HG03095 (cell line): ENCODE measurements at regions not wholly inside any gene's neighbourhood (a gene's known extent, or its start where the extent isn't known, plus 50 kb on each side); places are given as distances from the start of the nearest gene placed in this dataset.
"Not testable (repeated sequence)": the region's sequence is repeated elsewhere in the genome, so short reads cannot be mapped to it uniquely, and the experiment has no call there.

ENCODE experiments used
- ATAC-seq: cut with Tn5 transposase; IDR thresholded peaks from one replicate; pipeline ENCODE4 v1.9.1; 2021; ENCODE audit warnings: moderate library complexity; ENCODE audit not compliant: unreplicated experiment

DNA sequence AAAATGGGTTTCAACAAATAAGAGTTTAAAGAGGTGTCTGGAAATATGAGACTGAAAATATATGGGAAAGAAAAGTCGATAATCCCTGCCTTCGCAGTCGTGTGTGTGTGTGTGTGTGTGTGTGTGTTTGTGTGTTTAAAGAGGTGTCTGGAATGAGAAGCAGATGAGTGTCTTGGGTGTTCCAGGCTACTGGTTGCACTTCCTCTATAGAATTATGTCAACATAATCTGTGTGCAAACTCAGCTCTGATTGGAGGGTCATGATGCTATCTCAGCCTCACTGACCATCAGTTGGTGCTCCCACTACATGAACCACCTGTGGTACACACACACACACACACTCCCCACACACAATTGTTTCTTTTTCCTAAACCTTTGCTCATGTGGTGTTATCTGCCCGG lies 347.3 kb downstream of the NPIPA8 start:
- no peak for ATAC-seq

DNA sequence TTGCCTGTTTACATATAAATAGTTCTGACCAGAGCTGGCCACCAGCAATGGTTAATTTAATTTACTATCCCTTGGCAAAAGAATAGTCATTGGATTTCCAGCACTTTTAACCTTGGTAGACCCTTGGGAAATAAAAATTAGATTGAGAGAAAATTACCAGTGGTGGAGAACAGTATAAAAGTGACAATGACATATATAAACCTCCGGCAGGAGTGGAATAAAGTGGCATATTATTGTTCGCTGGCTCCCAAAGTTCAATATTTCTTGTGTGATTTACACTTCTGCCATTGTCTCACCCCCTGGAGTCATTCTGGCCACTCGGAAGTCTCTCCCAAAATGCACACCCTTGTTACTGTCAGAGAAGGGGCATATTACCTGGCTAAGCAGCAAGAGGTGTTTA lies 347.7 kb downstream of the NPIPA8 start:
- ATAC-seq = no peak

DNA sequence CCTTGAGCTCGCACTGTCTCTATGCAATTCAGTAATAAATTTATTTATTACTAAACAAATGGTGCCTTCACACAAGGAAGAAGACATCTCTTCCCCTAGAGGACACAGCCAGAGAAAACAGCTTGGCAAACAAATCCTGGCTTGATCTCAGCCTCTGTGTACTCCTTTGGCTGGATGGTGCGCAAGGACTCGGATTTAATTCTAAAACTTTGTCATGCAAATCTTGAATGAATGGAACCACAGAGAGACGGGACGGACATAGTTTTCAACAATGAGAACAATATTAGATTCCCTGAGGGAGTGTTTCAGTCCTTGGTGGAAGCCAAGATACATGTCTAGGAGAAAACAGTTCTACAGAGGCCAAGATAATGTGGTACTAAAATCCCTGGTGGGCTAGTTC lies 349.5 kb downstream of the NPIPA8 start:
- no peak for ATAC-seq

DNA sequence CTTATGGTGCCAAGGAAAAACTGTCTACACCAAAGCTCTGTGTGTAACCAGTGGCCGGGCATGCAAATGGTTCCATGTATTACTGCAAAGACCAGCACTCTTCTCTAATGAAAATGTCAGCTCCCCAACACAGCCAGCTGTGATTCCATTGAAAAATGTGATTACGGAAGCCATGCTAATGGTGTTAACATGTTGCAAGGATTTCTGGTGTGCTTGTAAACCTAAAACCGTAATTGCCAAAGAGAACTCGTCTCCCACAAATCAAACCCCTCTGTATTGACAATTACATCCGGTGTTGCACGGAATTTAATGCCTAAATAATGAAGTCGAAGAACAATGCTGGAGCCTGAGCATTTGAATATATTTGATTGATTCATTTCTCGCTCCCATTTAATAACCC lies 351.7 kb downstream of the NPIPA8 start:
- ATAC-seq = no peak

DNA sequence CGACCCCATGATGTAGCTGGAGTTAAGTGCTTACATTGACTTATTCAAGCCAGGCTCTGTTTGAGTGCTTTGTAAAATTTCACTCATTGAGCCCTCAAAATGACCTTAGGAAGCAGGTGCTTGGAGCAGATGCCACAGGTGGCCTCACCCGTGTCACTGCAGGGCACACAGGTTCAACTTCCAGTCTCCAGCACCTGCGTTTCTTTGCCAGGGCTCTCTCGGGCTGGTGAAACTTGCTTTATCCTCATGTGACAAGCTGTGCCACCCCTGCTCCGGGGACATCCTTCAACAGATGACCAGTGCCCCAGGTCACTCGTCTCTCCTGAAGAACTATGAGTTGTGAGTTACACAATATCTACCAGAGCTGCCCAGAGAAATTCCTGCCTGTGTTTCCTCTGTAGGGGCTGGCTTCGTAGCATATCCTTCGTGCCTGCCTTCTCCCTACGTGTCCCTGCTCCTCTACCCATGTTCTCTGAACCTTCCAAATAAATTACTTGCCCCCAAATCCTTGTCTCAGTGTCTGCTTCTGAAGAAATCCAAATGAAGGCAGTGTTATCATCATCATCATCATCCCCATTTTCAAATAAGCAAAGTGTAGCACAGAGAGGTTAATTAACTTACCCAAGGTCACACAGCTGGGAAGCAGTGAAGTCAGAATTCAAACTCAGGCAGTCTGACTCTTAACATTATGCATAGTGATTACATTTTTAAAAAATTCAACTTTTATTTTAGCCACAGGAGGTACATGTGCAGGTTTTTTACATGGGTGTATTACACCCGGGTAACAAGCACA lies 352.5 kb downstream of the NPIPA8 start:
- no peak for ATAC-seq

DNA sequence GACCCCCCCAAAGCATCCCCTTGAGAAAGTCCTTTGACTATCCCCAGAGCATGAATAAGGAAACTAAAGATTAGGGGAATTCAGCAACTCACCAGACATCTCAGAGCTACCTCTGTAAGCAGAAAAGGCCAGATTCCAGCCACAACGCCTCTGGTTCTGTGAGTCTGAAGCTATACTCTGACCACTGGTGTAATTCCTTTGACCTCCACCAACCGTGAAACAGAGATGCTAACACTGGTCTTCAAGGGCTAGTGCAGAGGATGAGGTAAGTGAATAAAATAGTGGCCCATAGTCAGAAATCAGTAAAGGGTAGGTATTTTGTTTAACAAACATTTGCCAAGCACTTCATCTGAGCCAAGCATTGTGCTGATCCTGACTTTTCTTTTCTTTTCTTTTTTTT lies 353.4 kb downstream of the NPIPA8 start:
- ATAC-seq = no peak

DNA sequence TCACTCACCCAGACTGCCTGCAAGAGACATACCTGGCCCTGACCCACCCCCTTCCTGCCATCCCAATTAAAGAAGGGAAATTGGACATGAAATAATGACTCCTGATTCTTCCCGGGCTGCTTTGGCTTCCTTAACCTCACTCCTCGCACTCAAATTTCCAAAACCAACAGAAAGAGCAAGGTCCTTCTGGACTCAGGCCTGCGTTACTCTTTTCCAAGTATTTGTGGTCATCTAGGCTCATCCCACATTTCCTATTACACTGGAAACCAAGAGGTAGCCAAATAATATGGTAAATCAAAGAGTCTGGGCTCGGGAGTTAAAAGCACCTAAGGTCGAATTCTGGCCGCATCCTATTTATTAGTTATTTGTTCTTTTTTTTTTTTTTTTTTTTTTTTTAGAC lies 359.3 kb downstream of the NPIPA8 start:
- ATAC-seq = no peak

DNA sequence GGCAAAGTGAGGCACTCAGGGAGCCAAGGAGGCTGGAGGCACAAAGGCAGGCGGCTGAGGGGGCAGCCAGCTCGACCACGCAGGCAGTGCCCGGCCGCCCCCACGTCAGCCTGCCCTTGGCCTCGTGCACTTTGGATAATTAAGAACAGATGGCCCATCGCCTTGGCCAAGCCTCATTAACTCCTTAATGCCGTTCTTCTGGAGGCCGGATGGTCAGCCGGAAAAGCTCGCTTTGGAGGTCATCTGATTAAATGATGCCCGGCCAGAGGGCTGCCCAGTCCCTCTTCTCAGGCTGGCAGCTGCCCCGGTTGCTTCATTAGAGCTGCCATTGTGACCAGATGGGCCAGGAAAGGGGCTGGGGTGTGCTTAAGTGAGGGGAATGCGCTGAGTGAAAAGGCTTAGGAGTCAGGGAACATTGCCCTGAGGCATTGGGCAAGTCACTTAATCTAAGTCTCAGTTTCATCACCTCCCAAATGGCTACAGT lies 364.0 kb downstream of the NPIPA8 start:
- no peak for ATAC-seq

DNA sequence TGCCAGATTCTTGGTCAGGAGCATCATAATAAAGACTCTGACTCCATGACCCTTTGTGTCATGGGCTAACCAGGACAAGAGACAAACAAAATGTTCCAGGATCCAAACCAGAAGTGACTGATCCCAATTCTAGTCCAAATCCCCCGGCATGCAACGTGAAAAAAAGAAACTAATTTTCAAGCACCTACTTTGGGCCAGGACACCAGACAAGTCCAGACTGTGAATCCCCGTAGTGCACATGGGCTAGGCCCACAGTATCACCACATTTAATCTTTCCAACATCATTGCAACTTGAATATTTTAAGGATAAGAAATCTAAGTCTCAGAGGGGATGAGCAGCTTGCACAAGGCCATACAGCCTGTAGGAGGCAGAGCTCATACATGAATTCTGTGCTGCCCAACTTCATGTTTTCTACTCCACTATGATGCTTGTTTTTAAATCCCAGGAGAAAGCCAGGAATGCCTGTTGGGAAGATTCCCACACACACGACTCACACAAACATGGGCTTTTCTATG lies 365.7 kb downstream of the NPIPA8 start:
- no peak for ATAC-seq

DNA sequence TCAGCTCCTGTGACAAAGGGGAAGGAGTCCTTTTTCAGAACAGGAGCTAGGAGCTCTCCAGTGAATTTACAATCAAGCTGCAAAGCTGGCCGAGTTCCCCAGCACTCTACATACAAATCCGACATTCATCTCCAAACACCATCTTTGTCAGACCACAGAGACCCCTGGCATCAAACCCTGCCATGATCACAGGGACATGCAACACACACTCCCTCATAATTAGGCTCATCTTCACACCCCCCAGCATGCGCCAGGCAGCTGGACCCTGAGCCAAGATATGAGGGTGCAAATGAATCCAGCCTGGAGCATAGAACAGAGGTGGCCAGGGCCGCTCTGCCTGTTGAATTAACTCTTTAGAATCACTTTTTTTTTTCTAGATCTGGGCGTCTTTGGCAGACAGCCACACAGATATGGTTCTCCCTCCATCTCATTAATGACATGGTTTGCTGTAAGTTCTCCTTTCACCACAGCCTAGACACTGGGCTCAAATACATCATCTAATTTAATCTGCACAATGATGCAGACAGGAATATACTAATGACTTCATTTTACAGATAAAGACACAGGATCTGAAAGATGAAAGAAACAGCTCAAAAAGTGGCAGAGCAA lies 366.3 kb downstream of the NPIPA8 start:
- no peak for ATAC-seq

DNA sequence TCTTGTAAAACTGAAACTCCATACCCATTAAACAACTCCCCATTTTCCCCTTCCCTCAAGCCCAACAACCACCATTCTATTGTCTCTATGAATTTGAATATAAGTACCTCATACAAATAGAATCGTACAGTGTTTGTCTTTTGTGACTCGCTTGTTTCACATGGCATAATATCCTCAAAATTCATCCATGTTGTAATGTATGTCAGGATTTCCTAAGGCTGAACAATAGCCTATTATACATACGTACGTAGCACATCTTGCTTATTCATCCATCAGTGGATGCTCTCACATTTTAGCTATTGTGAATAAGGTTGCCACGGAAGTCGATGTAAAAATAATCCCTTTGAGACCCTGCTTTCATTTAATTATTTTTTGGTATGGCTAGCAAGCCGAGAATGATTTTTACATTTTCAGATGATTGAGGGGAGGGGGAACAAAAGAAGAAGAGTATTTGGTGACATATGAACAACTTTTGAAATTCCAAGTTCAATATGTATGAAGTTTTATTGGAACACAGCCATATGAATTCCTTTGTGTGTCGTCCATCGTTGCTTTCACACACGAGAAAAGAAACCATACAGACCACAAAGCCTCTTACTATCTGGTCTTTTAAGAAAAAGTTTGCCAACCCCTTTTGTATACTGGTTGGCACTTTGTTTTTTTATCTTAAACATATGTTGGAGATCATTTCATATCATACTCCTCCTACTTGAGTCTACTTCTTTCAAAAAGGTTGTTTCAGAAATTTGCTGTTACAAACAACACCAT lies 371.2 kb downstream of the NPIPA8 start:
- no peak for ATAC-seq

DNA sequence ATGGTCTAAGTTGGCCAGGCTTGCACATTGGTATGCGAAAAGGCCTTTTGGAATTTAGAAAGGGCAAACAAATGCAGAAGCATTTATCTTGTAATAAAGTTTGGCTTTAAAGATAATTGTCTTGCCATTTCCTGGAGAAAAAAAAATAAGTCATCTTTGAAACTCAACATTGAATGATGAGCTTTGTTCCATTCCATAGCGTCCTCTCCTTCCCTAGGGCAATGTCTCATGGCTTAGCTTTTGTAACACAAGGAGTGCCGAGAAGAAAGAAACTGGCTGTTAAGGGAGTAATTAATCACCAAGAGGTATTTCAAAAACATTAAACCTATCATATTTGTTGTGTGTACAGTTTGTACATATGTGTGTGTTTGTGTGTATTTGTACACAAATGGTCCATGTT lies 372.3 kb downstream of the NPIPA8 start:
- no peak for ATAC-seq

DNA sequence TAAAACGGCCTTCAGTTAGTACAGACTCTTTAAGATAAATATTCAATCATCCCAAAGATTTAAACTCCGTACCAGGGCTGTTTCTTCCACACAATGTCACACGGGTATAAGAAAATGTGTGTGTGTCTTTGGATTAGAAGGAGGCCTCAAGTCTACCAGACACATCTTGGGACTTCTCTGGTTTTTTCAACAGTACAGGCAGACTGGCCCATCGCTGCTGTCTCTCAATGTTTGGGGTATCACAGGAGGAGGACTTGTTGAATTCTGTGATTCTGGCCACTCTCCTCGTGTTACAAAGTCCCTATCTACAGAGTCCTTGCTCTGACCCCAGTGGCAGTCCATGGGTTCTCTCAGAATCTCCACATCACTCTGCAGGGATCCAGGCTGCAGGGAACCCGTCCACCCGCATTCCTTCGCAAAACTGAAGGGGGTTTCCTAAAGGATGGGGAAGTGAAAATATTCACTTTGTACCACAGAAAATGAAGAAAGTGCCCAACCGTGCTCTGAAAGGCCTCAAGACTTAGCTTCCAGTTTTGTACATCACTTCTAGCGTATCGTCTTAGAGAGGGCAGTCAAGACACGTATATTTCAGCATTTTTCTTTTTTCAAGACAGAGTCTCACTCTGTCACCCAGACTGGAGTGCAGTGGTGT lies 373.2 kb downstream of the NPIPA8 start:
- peak; percentile 74 for ATAC-seq

DNA sequence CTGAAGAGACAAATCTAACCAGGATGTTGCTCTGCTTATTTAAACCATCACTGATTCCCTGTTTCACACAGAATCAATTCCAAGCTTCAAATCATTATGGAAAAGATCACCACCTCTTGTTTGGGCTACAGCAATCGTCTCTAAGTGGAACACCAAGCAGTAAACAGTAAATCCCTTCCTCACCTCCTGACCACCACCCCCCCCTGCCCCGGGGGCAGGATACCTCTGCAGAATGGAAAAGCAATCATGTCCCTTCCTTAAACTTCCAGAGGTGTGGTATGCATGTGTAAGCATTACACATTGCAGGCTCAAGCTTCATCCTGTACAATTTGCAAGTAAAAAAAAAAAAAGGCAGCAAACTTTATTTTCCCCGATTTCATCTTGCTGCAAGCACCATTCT lies 373.8 kb downstream of the NPIPA8 start:
- no peak for ATAC-seq

DNA sequence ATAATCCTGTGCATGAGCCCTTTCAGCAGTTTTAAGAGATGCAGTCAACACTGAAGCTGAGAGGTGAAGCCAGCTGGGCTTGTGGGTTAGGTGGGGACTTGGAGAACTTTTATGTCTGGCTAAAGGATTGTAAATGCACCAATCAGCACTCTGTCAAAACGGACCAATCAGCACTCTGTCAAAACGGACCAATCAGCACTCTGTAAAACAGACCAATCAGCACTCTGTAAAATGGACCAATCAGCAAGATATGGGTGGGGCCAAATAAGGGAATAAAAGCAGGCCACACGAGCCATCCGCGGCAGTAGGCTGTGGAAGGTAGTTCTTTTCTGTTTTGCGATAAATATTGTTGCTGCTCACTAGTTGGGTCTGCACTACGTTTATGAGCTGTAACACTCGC lies 374.7 kb downstream of the NPIPA8 start:
- ATAC-seq = not testable (repeated sequence)

DNA sequence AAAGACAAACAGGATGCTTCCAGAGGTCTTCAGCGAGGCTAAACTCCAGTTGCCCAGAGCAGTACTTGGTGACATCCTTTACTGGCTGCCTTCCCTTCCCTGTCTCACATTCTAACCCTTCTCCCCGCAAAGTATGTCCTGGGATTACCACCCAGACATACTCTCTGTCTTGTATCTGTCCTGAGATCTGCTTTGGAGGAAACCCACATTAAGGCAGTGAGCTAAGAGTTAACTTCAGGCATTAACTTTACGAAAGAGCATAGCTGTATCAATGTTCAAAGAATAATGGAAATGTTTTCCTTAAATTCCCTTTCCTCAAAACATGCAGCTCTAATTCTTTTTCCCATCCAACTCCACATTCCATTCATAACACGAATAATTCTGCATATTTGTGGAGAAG lies 385.2 kb downstream of the NPIPA8 start:
- ATAC-seq = no peak

DNA sequence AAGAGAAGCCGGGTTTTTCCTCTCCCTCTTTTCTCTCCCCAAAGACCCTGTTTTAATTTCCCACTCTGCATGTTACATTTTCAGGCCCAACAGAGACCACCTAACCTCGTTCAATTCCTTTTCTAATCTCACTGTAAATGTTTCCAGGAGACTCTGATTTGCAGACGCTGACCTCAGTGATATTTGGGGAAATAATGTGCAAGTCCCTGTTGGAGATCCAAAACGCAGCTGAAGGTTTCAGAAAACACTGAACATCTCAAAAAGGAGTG lies 386.6 kb downstream of the NPIPA8 start:
- no peak for ATAC-seq

DNA sequence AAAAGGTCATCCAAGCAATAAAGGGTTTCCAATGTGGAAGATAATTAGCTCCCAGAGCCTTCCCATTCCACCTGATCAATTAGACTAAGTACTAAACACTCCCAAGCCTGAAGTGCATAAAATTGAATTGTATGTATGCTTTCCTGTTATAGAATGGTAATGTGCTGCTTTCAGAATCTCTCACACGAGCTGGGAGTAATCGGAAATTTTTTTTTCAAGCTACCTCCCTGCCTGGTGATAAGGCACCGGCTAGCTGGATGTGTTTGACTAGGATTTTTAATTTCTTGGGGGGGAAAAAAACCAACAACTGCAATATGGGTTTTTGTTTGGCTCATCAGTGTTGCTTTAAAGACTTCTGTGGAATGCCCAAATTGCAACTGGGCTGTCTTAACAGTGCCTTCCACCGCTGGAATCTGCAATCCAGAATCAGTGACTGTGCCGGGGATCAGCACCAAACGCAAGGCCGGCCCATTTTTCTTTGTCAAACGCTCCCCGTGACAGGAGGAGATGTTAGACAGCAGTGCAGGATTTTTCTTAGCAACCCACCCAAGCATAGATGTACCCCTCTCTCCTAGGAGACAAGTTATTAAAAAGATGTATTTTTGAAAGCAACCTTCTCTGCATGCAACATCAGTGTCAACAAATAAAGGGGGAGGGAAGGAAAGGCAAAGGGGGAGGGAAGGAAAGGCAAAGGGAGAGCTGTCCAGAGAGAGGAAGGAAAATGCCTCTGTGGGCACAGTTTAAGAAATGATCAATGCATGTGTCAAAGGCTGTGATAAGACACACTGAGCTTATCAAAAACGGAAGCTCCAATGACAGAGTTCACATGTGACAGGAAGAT lies 387.2 kb downstream of the NPIPA8 start:
- ATAC-seq = no peak

DNA sequence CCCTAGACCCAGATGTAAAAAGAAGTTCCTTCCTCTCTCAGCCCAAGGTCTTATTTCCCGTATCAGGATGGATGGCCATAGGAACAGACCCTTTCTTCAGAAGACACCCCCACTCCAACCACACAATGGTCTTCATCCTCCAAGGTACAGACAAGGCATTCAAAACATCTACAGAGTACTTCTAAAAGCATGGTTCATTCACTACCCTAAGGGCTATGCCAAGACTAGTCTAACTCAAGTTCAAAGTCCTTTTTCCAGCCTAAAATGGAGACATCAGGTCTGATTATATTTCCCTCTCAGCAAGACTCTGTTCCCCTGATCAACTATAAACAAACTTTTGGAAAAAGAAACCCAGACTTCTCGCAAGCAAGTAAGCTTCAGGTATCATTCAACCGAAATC lies 388.9 kb downstream of the NPIPA8 start:
- no peak for ATAC-seq

DNA sequence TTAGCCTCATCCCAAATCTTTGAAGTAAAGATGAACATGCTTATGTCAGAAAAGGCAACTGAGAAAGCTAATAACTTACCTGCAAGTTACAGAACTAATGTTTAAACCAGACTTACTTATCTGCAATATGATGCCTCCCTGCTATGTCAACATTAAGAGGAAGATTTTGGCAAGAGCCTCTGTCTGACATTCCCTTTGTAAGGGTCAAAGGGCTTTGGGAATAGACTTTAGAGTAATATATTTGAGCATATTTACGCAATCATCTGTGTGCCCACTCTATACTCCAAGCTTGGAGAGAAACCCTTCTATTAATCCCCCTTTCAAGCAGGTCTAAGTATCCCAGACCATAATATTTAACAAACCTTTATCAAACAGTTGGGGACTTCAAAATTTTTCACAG lies 389.4 kb downstream of the NPIPA8 start:
- ATAC-seq = no peak
